Panc1 (cell line): ENCODE measurements at regions not wholly inside any gene's neighbourhood (a gene's known extent, or its start where the extent isn't known, plus 50 kb on each side); places are given as distances from the start of the nearest gene placed in this dataset.

ENCODE experiments used
- ATAC-seq: fragments of 200-7000 bp; cut with Tn5 transposase; 2 replicates; pipeline ENCODE4 v1.9.1; 2020; ENCODE audit warnings: mild to moderate bottlenecking, moderate library complexity
- BruUV-seq: library from RNA; stranded (reverse); fragments of 400-500 nt; replicated peaks from 2 replicates; lab custom pipeline; 2021; lab: Mats Ljungman, UMichigan
- CTCF ChIA-PET: fragments of 300-600 bp; sonication (Branson Sonifier 250); formaldehyde crosslinking; loops from one replicate; lab custom pipeline; 2022; ENCODE audit warnings: antibody characterized with exemption; lab: Charles Lee
- POLR2A ChIA-PET: fragments of 300-600 bp; sonication (Branson Sonifier 250); formaldehyde crosslinking; loops from one replicate; lab custom pipeline; 2022; ENCODE audit warnings: antibody characterized with exemption; lab: Charles Lee
- DNase-seq: peaks from one replicate; pipeline ENCODE4 v3.0.0-alpha.2; 2010; ENCODE audit warnings: low read depth, low spot score
- H3K27ac ChIP-seq: 2 replicates; pipeline ENCODE4 v1.5.1; 2011; ENCODE audit warnings: mild to moderate bottlenecking, low read length, inconsistent platforms
- H3K27me3 ChIP-seq: fragments of 200-500 bp; sonication (Bioruptor generic); 2 replicates; pipeline ENCODE4 v1.6.0; 2014; ENCODE audit warnings: low read length, inconsistent platforms; ENCODE audit not compliant: control insufficient read depth, insufficient read depth
- H3K36me3 ChIP-seq: fragments of 200-500 bp; sonication (Bioruptor generic); 2 replicates; pipeline ENCODE4 v1.5.1; 2014; ENCODE audit warnings: inconsistent platforms, mild to moderate bottlenecking, low read length, moderate library complexity; ENCODE audit not compliant: control insufficient read depth, insufficient read depth
- H3K4me1 ChIP-seq: 2 replicates; pipeline ENCODE4 v1.5.1; 2011; ENCODE audit warnings: inconsistent platforms, mild to moderate bottlenecking, low read length, moderate library complexity; ENCODE audit not compliant: control insufficient read depth, insufficient read depth
- H3K4me3 ChIP-seq, 2 experiments: 2 replicates each; pipeline ENCODE4 v1.5.1; 2011 to 2012; ENCODE audit warnings: low read depth in 2 of 2, low read length in 2 of 2, mild to moderate bottlenecking in 2 of 2, inconsistent platforms in 1 of 2, moderate library complexity in 1 of 2
- H3K9me3 ChIP-seq: fragments of 200-500 bp; sonication (Bioruptor generic); 2 replicates; pipeline ENCODE4 v1.5.1; 2014; ENCODE audit warnings: low read depth, mild to moderate bottlenecking, inconsistent platforms, low read length, moderate library complexity; ENCODE audit not compliant: control insufficient read depth, insufficient read depth
- CTCF ChIP-seq: fragments of 450-650 bp; IDR thresholded peaks from 2 replicates; pipeline ENCODE4 v1.5.1; 2017; ENCODE audit warnings: mild to moderate bottlenecking
- POLR2AphosphoS5 ChIP-seq: IDR thresholded peaks from 2 replicates; pipeline ENCODE4 v1.6.1; 2012; ENCODE audit warnings: mild to moderate bottlenecking, low read depth, low read length, moderate library complexity
- REST ChIP-seq, 2 experiments: IDR thresholded peaks; 2 replicates each; pipeline ENCODE4 v1.6.1; 2011 to 2012; ENCODE audit warnings: low read depth in 2 of 2, control low read depth in 1 of 2, low read length in 1 of 2, mild to moderate bottlenecking in 1 of 2, moderate library complexity in 1 of 2; ENCODE audit not compliant: insufficient read depth in 1 of 2
- SIN3A ChIP-seq: IDR thresholded peaks from 2 replicates; pipeline ENCODE4 v1.6.1; 2012; ENCODE audit warnings: low read depth, mild to moderate bottlenecking, low read length, moderate library complexity, borderline replicate concordance; ENCODE audit not compliant: insufficient read depth
- TCF7L2 ChIP-seq: IDR thresholded peaks from 2 replicates; pipeline ENCODE4 v1.6.1; 2011; ENCODE audit warnings: mild to moderate bottlenecking, low read depth, low read length, inconsistent platforms
- in situ Hi-C: cut with HindIII; loops from 2 replicates; pipeline ENCODE4 v1.10.0; 2016; ENCODE audit warnings: low sequenced_read_pairs, low pct_unique_long_range_greater_than_20kb
- intact Hi-C: fragments of 100-400 bp; cut with micrococcal nuclease; formaldehyde crosslinking; loops from one replicate; pipeline ENCODE4 v1.10.0; 2022; ENCODE audit not compliant: unreplicated experiment

- no peak overlapping the region for H3K27ac ChIP-seq
- BruUV-seq, result no TSS peak
- ATAC-seq (no peak), DNase-seq (no peak)
- in situ Hi-C loops, result no loop called here
- TF ChIP-seq TCF7L2 (no peak), CTCF (no peak), SIN3A (no peak), POLR2AphosphoS5 (no peak), REST (IDR thresholded peaks at IDR 0.05; ENCODE audit: insufficient read depth in 1 of 2, low read depth in 2 of 2, low read length in 1 of 2) (no peak)
- no peak overlapping the region for H3K4me3 ChIP-seq
- no peaks in the 10 kb centered on the region for H3K4me1 ChIP-seq
- no peaks in the 10 kb centered on the region for H3K9me3 ChIP-seq
- no peaks in the 10 kb centered on the region for H3K36me3 ChIP-seq
- intact Hi-C loops, result no loop called here
- peaks cover 9% of the 10 kb centered on the region for H3K27me3 ChIP-seq
- CTCF ChIA-PET, result no interaction called here
- POLR2A ChIA-PET, result no interaction called here
Observed at GRCh38 chr17:77615703-77616253, 342.7 kb upstream of the TNRC6C start.

GRCh38 chr17:77616254-77616731 lies 342.2 kb upstream of the TNRC6C start:
- Histone ChIP-seq H3K36me3 (no peaks in the 10 kb centered on the region), H3K9me3 (no peaks in the 10 kb centered on the region), H3K4me3 (no peak overlapping the region), H3K27me3 (peaks cover 9% of the 10 kb centered on the region), H3K4me1 (no peaks in the 10 kb centered on the region), H3K27ac (no peak overlapping the region)
- ATAC-seq (no peak), DNase-seq (no peak)
- TF ChIP-seq POLR2AphosphoS5 (no peak), SIN3A (no peak), REST (IDR thresholded peaks at IDR 0.05; ENCODE audit: insufficient read depth in 1 of 2, low read depth in 2 of 2, low read length in 1 of 2) (no peak), CTCF (no peak), TCF7L2 (no peak)
- intact Hi-C loops, result no loop called here
- in situ Hi-C loops, result no loop called here
- ChIA-PET CTCF (no interaction called here), POLR2A (no interaction called here)
- no TSS peak for BruUV-seq
